ENCODE measurements at regions not wholly inside any gene's neighbourhood (a gene's known extent, or its start where the extent isn't known, plus 50 kb on each side); places are given as distances from the start of the nearest gene placed in this dataset.

- ChIA-PET POLR2A (no interaction called here), CTCF (no interaction called here)
- H3K9me3 Mint-ChIP-seq, result peaks cover 2% of the 10 kb centered on the region
- no peak overlapping the region for H3K27ac Mint-ChIP-seq
- peaks cover 52% of the 10 kb centered on the region for H3K27me3 Mint-ChIP-seq
- H3K4me3 Mint-ChIP-seq, result no peak overlapping the region
- peaks cover 2% of the 10 kb centered on the region for H3K36me3 Mint-ChIP-seq (ENCODE audit: low read depth)
- no peaks in the 10 kb centered on the region for H3K4me1 Mint-ChIP-seq
- DNase-seq, result no peak
Observed at GRCh38 chr1:204736836-204737235, 51.3 kb upstream of the LRRN2 start.

GRCh38 chr1:204738506-204738905 lies 53.0 kb upstream of the LRRN2 start:
- H3K27ac Mint-ChIP-seq, result no peak overlapping the region
- H3K27me3 Mint-ChIP-seq, result peaks cover 55% of the 10 kb centered on the region
- POLR2A ChIA-PET, result no interaction called here
- peaks cover 2% of the 10 kb centered on the region for H3K9me3 Mint-ChIP-seq
- DNase-seq, result no peak
- CTCF ChIA-PET, result no interaction called here
- no peak overlapping the region for H3K4me3 Mint-ChIP-seq
- no peaks in the 10 kb centered on the region for H3K4me1 Mint-ChIP-seq
- H3K36me3 Mint-ChIP-seq (ENCODE audit: low read depth), result peaks cover 2% of the 10 kb centered on the region

GRCh38 chr1:204740354-204740753 lies 54.8 kb upstream of the LRRN2 start:
- DNase-seq, result no peak
- Mint-ChIP-seq H3K27ac (no peak overlapping the region), H3K36me3 (ENCODE audit: low read depth) (peaks cover 2% of the 10 kb centered on the region), H3K4me3 (no peak overlapping the region), H3K27me3 (peaks cover 56% of the 10 kb centered on the region), H3K4me1 (no peaks in the 10 kb centered on the region), H3K9me3 (peaks cover 2% of the 10 kb centered on the region)
- POLR2A ChIA-PET, result no interaction called here
- CTCF ChIA-PET, result no interaction called here

GRCh38 chr1:204741440-204741839 lies 55.9 kb upstream of the LRRN2 start:
- no peak for DNase-seq
- CTCF ChIA-PET, result no interaction called here
- Mint-ChIP-seq H3K27ac (no peak overlapping the region), H3K36me3 (ENCODE audit: low read depth) (peaks cover 2% of the 10 kb centered on the region), H3K9me3 (peaks cover 2% of the 10 kb centered on the region), H3K27me3 (peaks cover 49% of the 10 kb centered on the region), H3K4me1 (no peaks in the 10 kb centered on the region), H3K4me3 (no peak overlapping the region)
- POLR2A ChIA-PET, result interaction anchor here (0.7 kb wide), 1 partner anchor 799 kb away, joined by 4 read pairs; no protein-coding TSS in a partner anchor

- no peak overlapping the region for H3K27ac Mint-ChIP-seq
- ChIA-PET CTCF (interaction anchor here (1.4 kb wide), 1 partner anchor 22 kb away, joined by 4 read pairs; no protein-coding TSS in a partner anchor), POLR2A (no interaction called here)
- no peak for DNase-seq
- H3K36me3 Mint-ChIP-seq (ENCODE audit: low read depth), result peaks cover 2% of the 10 kb centered on the region
- no peak overlapping the region for H3K4me3 Mint-ChIP-seq
- peaks cover 2% of the 10 kb centered on the region for H3K9me3 Mint-ChIP-seq
- H3K27me3 Mint-ChIP-seq, result peaks cover 39% of the 10 kb centered on the region
- H3K4me1 Mint-ChIP-seq, result no peaks in the 10 kb centered on the region
Observed at GRCh38 chr1:204742676-204743251, 57.2 kb upstream of the LRRN2 start.

GRCh38 chr1:204744107-204744779 lies 58.7 kb upstream of the LRRN2 start:
- H3K4me3 Mint-ChIP-seq, result no peak overlapping the region
- no peak overlapping the region for H3K27ac Mint-ChIP-seq
- ChIA-PET CTCF (interaction anchor here (1.0 to 1.4 kb wide), 2 partner anchors 20 to 63 kb away, joined by 4 read pairs; no protein-coding TSS in a partner anchor), POLR2A (no interaction called here)
- DNase-seq, result no peak
- no peaks in the 10 kb centered on the region for H3K4me1 Mint-ChIP-seq
- H3K9me3 Mint-ChIP-seq, result no peaks in the 10 kb centered on the region
- peaks cover 30% of the 10 kb centered on the region for H3K27me3 Mint-ChIP-seq
- H3K36me3 Mint-ChIP-seq (ENCODE audit: low read depth), result no peaks in the 10 kb centered on the region

- H3K27me3 Mint-ChIP-seq, result peaks cover 13% of the 10 kb centered on the region
- no peak overlapping the region for H3K27ac Mint-ChIP-seq
Observed at GRCh38 chr1:204746838-204747442, 61.4 kb upstream of the LRRN2 start.

GRCh38 chr1:204751480-204751879 lies 65.9 kb upstream of the LRRN2 start:
- peaks cover 4% of the 10 kb centered on the region for H3K27me3 Mint-ChIP-seq
- POLR2A ChIA-PET, result no interaction called here
- no peak for DNase-seq
- H3K4me3 Mint-ChIP-seq, result no peak overlapping the region
- H3K27ac Mint-ChIP-seq, result no peak overlapping the region
- H3K9me3 Mint-ChIP-seq, result no peaks in the 10 kb centered on the region
- no peaks in the 10 kb centered on the region for H3K4me1 Mint-ChIP-seq
- CTCF ChIA-PET, result interaction anchor here (0.7 to 1.9 kb wide), 4 partner anchors 12 to 186 kb away, joined by 4 to 5 read pairs (median 4); no protein-coding TSS in a partner anchor
- H3K36me3 Mint-ChIP-seq (ENCODE audit: low read depth), result no peaks in the 10 kb centered on the region

More at GRCh38 chr1:204746838-204747442, 61.4 kb upstream of the LRRN2 start:
- CTCF ChIA-PET, result interaction anchor here (0.7 to 2.8 kb wide), 12 partner anchors 9 to 168 kb away, joined by 3 to 10 read pairs (median 4); no protein-coding TSS in a partner anchor
- Mint-ChIP-seq H3K9me3 (no peaks in the 10 kb centered on the region), H3K4me1 (no peaks in the 10 kb centered on the region), H3K36me3 (ENCODE audit: low read depth) (no peaks in the 10 kb centered on the region), H3K4me3 (no peak overlapping the region)
- DNase-seq, result peak; percentile 50
- POLR2A ChIA-PET, result no interaction called here

- POLR2A ChIA-PET, result no interaction called here
Observed at GRCh38 chr1:204751883-204752687, 66.5 kb upstream of the LRRN2 start.

GRCh38 chr1:204752688-204753040 lies 67.1 kb upstream of the LRRN2 start:
- Mint-ChIP-seq H3K27ac (no peak overlapping the region), H3K27me3 (peaks cover 4% of the 10 kb centered on the region), H3K36me3 (ENCODE audit: low read depth) (no peaks in the 10 kb centered on the region), H3K4me3 (no peak overlapping the region), H3K9me3 (no peaks in the 10 kb centered on the region), H3K4me1 (no peaks in the 10 kb centered on the region)
- ChIA-PET CTCF (interaction anchor here (1.5 to 1.7 kb wide), 2 partner anchors 11 to 54 kb away, joined by 5 to 9 read pairs; no protein-coding TSS in a partner anchor), POLR2A (no interaction called here)
- DNase-seq, result no peak

More at GRCh38 chr1:204751883-204752687, 66.5 kb upstream of the LRRN2 start:
- H3K4me3 Mint-ChIP-seq, result no peak overlapping the region
- H3K36me3 Mint-ChIP-seq (ENCODE audit: low read depth), result no peaks in the 10 kb centered on the region
- H3K4me1 Mint-ChIP-seq, result no peaks in the 10 kb centered on the region
- no peak for DNase-seq
- H3K27ac Mint-ChIP-seq, result no peak overlapping the region
- H3K27me3 Mint-ChIP-seq, result peaks cover 4% of the 10 kb centered on the region
- no peaks in the 10 kb centered on the region for H3K9me3 Mint-ChIP-seq
- CTCF ChIA-PET, result interaction anchor here (0.7 to 1.9 kb wide), 5 partner anchors 12 to 186 kb away, joined by 4 to 9 read pairs (median 4); no protein-coding TSS in a partner anchor

GRCh38 chr1:204754821-204755220 lies 69.3 kb upstream of the LRRN2 start:
- POLR2A ChIA-PET, result no interaction called here
- no peak for DNase-seq
- CTCF ChIA-PET, result interaction anchor here (0.8 to 1.9 kb wide), 5 partner anchors 8 to 142 kb away, joined by 3 to 10 read pairs (median 3); no protein-coding TSS in a partner anchor

GRCh38 chr1:204756349-204756748 lies 70.8 kb upstream of the LRRN2 start:
- Mint-ChIP-seq H3K4me3 (no peak overlapping the region), H3K9me3 (no peaks in the 10 kb centered on the region), H3K4me1 (peaks cover 2% of the 10 kb centered on the region), H3K27ac (no peak overlapping the region), H3K36me3 (ENCODE audit: low read depth) (no peaks in the 10 kb centered on the region), H3K27me3 (peaks cover 9% of the 10 kb centered on the region)
- DNase-seq, result no peak
- ChIA-PET CTCF (interaction anchor here (1.0 to 1.9 kb wide), 3 partner anchors 7 to 202 kb away, joined by 3 to 10 read pairs (median 7); no protein-coding TSS in a partner anchor), POLR2A (no interaction called here)

More at GRCh38 chr1:204754821-204755220, 69.3 kb upstream of the LRRN2 start:
- Mint-ChIP-seq H3K9me3 (no peaks in the 10 kb centered on the region), H3K4me1 (no peaks in the 10 kb centered on the region), H3K36me3 (ENCODE audit: low read depth) (no peaks in the 10 kb centered on the region), H3K4me3 (no peak overlapping the region), H3K27me3 (peaks cover 4% of the 10 kb centered on the region), H3K27ac (no peak overlapping the region)

All from activated CD4-positive, alpha-beta T cell treated with anti-CD3 and anti-CD28 coated beads, Interleukin-2, amount 10 ng/mL, durations not matched to agents 7 days and 5 days (primary cell).